ENCODE measurements at regions not wholly inside any gene's neighbourhood (a gene's known extent, or its start where the extent isn't known, plus 50 kb on each side); places are given as distances from the start of the nearest gene placed in this dataset.

GRCh38 chr4:129230846-129231245 lies 134.9 kb downstream of the C4orf33 start:
- Histone ChIP-seq H3K4me2 (ENCODE audit: low read length) (no peak overlapping the region), H3K36me3 (ENCODE audit: insufficient read depth, low read length) (no peaks in the 10 kb centered on the region), H3K27me3 (ENCODE audit: control insufficient read depth, insufficient read depth, low read length) (no peaks in the 10 kb centered on the region), H3K4me1 (ENCODE audit: control insufficient read depth, insufficient read depth, low read length) (no peaks in the 10 kb centered on the region), H3K9me3 (replicated peaks; ENCODE audit: low read length) (no peaks in the 10 kb centered on the region), H3K9ac (ENCODE audit: low read depth, low read length) (no peak overlapping the region), H3K4me3 (ENCODE audit: low read length) (no peak overlapping the region)

- H3K9ac ChIP-seq (ENCODE audit: low read depth, low read length) = no peak overlapping the region
- no peak overlapping the region for H3K4me2 ChIP-seq (ENCODE audit: low read length)
- H3K27me3 ChIP-seq (ENCODE audit: control insufficient read depth, insufficient read depth, low read length) = no peaks in the 10 kb centered on the region
Measured at GRCh38 chr4:129231945-129232588, 136.1 kb downstream of the C4orf33 start.

GRCh38 chr4:129232589-129233337 lies 136.8 kb downstream of the C4orf33 start:
- H3K4me2 ChIP-seq (ENCODE audit: low read length) = no peak overlapping the region
- H3K4me1 ChIP-seq (ENCODE audit: control insufficient read depth, insufficient read depth, low read length) = no peaks in the 10 kb centered on the region
- no peaks in the 10 kb centered on the region for H3K27me3 ChIP-seq (ENCODE audit: control insufficient read depth, insufficient read depth, low read length)
- H3K9ac ChIP-seq (ENCODE audit: low read depth, low read length) = no peak overlapping the region
- no peak overlapping the region for H3K4me3 ChIP-seq (ENCODE audit: low read length)
- H3K36me3 ChIP-seq (ENCODE audit: insufficient read depth, low read length) = no peaks in the 10 kb centered on the region
- H3K9me3 ChIP-seq (replicated peaks; ENCODE audit: low read length) = no peaks in the 10 kb centered on the region

More at GRCh38 chr4:129231945-129232588, 136.1 kb downstream of the C4orf33 start:
- no peaks in the 10 kb centered on the region for H3K9me3 ChIP-seq (replicated peaks; ENCODE audit: low read length)
- no peaks in the 10 kb centered on the region for H3K36me3 ChIP-seq (ENCODE audit: insufficient read depth, low read length)
- H3K4me3 ChIP-seq (ENCODE audit: low read length) = no peak overlapping the region
- no peaks in the 10 kb centered on the region for H3K4me1 ChIP-seq (ENCODE audit: control insufficient read depth, insufficient read depth, low read length)

GRCh38 chr4:129233691-129234090 lies 137.7 kb downstream of the C4orf33 start:
- Histone ChIP-seq H3K4me2 (ENCODE audit: low read length) (no peak overlapping the region), H3K4me1 (ENCODE audit: control insufficient read depth, insufficient read depth, low read length) (no peaks in the 10 kb centered on the region), H3K27me3 (ENCODE audit: control insufficient read depth, insufficient read depth, low read length) (no peaks in the 10 kb centered on the region), H3K4me3 (ENCODE audit: low read length) (no peak overlapping the region), H3K9ac (ENCODE audit: low read depth, low read length) (no peak overlapping the region), H3K9me3 (replicated peaks; ENCODE audit: low read length) (no peaks in the 10 kb centered on the region), H3K36me3 (ENCODE audit: insufficient read depth, low read length) (no peaks in the 10 kb centered on the region)

GRCh38 chr4:129236351-129236750 lies 140.4 kb downstream of the C4orf33 start:
- no peak overlapping the region for H3K9ac ChIP-seq (ENCODE audit: low read depth, low read length)
- H3K36me3 ChIP-seq (ENCODE audit: insufficient read depth, low read length) = no peaks in the 10 kb centered on the region
- no peak overlapping the region for H3K4me3 ChIP-seq (ENCODE audit: low read length)

GRCh38 chr4:129239088-129239487 lies 143.1 kb downstream of the C4orf33 start:
- no peaks in the 10 kb centered on the region for H3K9me3 ChIP-seq (replicated peaks; ENCODE audit: low read length)
- no peak overlapping the region for H3K4me3 ChIP-seq (ENCODE audit: low read length)
- H3K9ac ChIP-seq (ENCODE audit: low read depth, low read length) = no peak overlapping the region
- no peaks in the 10 kb centered on the region for H3K36me3 ChIP-seq (ENCODE audit: insufficient read depth, low read length)
- H3K4me1 ChIP-seq (ENCODE audit: control insufficient read depth, insufficient read depth, low read length) = peaks cover 6% of the 10 kb centered on the region
- peaks cover 6% of the 10 kb centered on the region for H3K27me3 ChIP-seq (ENCODE audit: control insufficient read depth, insufficient read depth, low read length)
- H3K4me2 ChIP-seq (ENCODE audit: low read length) = no peak overlapping the region

More at GRCh38 chr4:129236351-129236750, 140.4 kb downstream of the C4orf33 start:
- no peaks in the 10 kb centered on the region for H3K9me3 ChIP-seq (replicated peaks; ENCODE audit: low read length)
- H3K4me1 ChIP-seq (ENCODE audit: control insufficient read depth, insufficient read depth, low read length) = peaks cover 6% of the 10 kb centered on the region
- H3K27me3 ChIP-seq (ENCODE audit: control insufficient read depth, insufficient read depth, low read length) = peaks cover 6% of the 10 kb centered on the region
- no peak overlapping the region for H3K4me2 ChIP-seq (ENCODE audit: low read length)

- Histone ChIP-seq H3K9me3 (replicated peaks; ENCODE audit: low read length) (no peaks in the 10 kb centered on the region), H3K4me1 (ENCODE audit: control insufficient read depth, insufficient read depth, low read length) (peaks cover 6% of the 10 kb centered on the region), H3K9ac (ENCODE audit: low read depth, low read length) (no peak overlapping the region), H3K36me3 (ENCODE audit: insufficient read depth, low read length) (no peaks in the 10 kb centered on the region), H3K4me2 (ENCODE audit: low read length) (no peak overlapping the region), H3K27me3 (ENCODE audit: control insufficient read depth, insufficient read depth, low read length) (peaks cover 6% of the 10 kb centered on the region), H3K4me3 (ENCODE audit: low read length) (no peak overlapping the region)
Measured at GRCh38 chr4:129240816-129241215, 144.9 kb downstream of the C4orf33 start.

GRCh38 chr4:129246145-129246544 lies 150.2 kb downstream of the C4orf33 start:
- no peak overlapping the region for H3K4me2 ChIP-seq (ENCODE audit: low read length)
- no peaks in the 10 kb centered on the region for H3K4me1 ChIP-seq (ENCODE audit: control insufficient read depth, insufficient read depth, low read length)
- no peak overlapping the region for H3K4me3 ChIP-seq (ENCODE audit: low read length)
- H3K36me3 ChIP-seq (ENCODE audit: insufficient read depth, low read length) = no peaks in the 10 kb centered on the region
- no peaks in the 10 kb centered on the region for H3K9me3 ChIP-seq (replicated peaks; ENCODE audit: low read length)
- H3K9ac ChIP-seq (ENCODE audit: low read depth, low read length) = no peak overlapping the region
- H3K27me3 ChIP-seq (ENCODE audit: control insufficient read depth, insufficient read depth, low read length) = peaks cover 5% of the 10 kb centered on the region

- Histone ChIP-seq H3K9ac (ENCODE audit: low read depth, low read length) (no peak overlapping the region), H3K4me3 (ENCODE audit: low read length) (no peak overlapping the region)
Measured at GRCh38 chr4:129246910-129247461, 151.0 kb downstream of the C4orf33 start.

GRCh38 chr4:129248621-129249020 lies 152.7 kb downstream of the C4orf33 start:
- Histone ChIP-seq H3K4me3 (ENCODE audit: low read length) (no peak overlapping the region), H3K27me3 (ENCODE audit: control insufficient read depth, insufficient read depth, low read length) (peaks cover 5% of the 10 kb centered on the region), H3K36me3 (ENCODE audit: insufficient read depth, low read length) (no peaks in the 10 kb centered on the region), H3K4me2 (ENCODE audit: low read length) (no peak overlapping the region), H3K9ac (ENCODE audit: low read depth, low read length) (no peak overlapping the region), H3K9me3 (replicated peaks; ENCODE audit: low read length) (no peaks in the 10 kb centered on the region), H3K4me1 (ENCODE audit: control insufficient read depth, insufficient read depth, low read length) (no peaks in the 10 kb centered on the region)

More at GRCh38 chr4:129246910-129247461, 151.0 kb downstream of the C4orf33 start:
- no peak overlapping the region for H3K4me2 ChIP-seq (ENCODE audit: low read length)
- H3K4me1 ChIP-seq (ENCODE audit: control insufficient read depth, insufficient read depth, low read length) = no peaks in the 10 kb centered on the region
- no peaks in the 10 kb centered on the region for H3K9me3 ChIP-seq (replicated peaks; ENCODE audit: low read length)
- no peaks in the 10 kb centered on the region for H3K36me3 ChIP-seq (ENCODE audit: insufficient read depth, low read length)
- peaks cover 5% of the 10 kb centered on the region for H3K27me3 ChIP-seq (ENCODE audit: control insufficient read depth, insufficient read depth, low read length)

GRCh38 chr4:129254126-129254525 lies 158.2 kb downstream of the C4orf33 start:
- no peaks in the 10 kb centered on the region for H3K36me3 ChIP-seq (ENCODE audit: insufficient read depth, low read length)
- H3K4me2 ChIP-seq (ENCODE audit: low read length) = no peak overlapping the region
- H3K4me3 ChIP-seq (ENCODE audit: low read length) = no peak overlapping the region
- no peaks in the 10 kb centered on the region for H3K27me3 ChIP-seq (ENCODE audit: control insufficient read depth, insufficient read depth, low read length)
- H3K9me3 ChIP-seq (replicated peaks; ENCODE audit: low read length) = no peaks in the 10 kb centered on the region
- H3K4me1 ChIP-seq (ENCODE audit: control insufficient read depth, insufficient read depth, low read length) = no peaks in the 10 kb centered on the region
- no peak overlapping the region for H3K9ac ChIP-seq (ENCODE audit: low read depth, low read length)
